ENCODE measurements at regions not wholly inside any gene's neighbourhood (a gene's known extent, or its start where the extent isn't known, plus 50 kb on each side); places are given as distances from the start of the nearest gene placed in this dataset.

DNA sequence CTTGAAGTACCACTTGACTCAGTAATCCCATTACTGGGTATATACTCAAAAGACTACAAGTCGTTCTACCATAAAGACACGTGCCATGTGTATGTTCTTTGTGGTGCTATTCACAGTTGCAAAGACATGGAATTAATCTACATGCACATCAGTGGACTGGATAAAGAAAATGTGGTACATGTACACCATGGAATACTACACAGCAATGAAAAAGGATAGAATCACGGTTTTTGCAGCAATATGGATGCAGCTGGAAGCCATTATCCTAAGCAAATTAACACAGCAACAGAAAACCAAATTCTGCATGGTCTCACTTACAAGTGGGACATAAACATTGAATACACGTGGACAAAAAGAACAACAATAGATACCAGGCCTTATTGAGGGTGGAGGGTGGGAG, 583.4 kb upstream of the CELF2 start:
- TF ChIP-seq, protein P1, sequence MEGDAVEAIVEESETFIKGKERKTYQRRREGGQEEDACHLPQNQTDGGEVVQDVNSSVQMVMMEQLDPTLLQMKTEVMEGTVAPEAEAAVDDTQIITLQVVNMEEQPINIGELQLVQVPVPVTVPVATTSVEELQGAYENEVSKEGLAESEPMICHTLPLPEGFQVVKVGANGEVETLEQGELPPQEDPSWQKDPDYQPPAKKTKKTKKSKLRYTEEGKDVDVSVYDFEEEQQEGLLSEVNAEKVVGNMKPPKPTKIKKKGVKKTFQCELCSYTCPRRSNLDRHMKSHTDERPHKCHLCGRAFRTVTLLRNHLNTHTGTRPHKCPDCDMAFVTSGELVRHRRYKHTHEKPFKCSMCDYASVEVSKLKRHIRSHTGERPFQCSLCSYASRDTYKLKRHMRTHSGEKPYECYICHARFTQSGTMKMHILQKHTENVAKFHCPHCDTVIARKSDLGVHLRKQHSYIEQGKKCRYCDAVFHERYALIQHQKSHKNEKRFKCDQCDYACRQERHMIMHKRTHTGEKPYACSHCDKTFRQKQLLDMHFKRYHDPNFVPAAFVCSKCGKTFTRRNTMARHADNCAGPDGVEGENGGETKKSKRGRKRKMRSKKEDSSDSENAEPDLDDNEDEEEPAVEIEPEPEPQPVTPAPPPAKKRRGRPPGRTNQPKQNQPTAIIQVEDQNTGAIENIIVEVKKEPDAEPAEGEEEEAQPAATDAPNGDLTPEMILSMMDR (IDR thresholded peaks at IDR 0.05), result no peak
- TF ChIP-seq EZH2 (IDR thresholded peaks at IDR 0.05) (no peak), EZH2phosphoT487 (IDR thresholded peaks at IDR 0.05) (no peak)

Data from neural progenitor cell (in vitro differentiated cells).